CD4-positive, alpha-beta T cell (primary cell): ENCODE measurements at regions not wholly inside any gene's neighbourhood (a gene's known extent, or its start where the extent isn't known, plus 50 kb on each side); places are given as distances from the start of the nearest gene placed in this dataset.
A peak's percentile ranks its signal among the peaks of the same experiment; 100 is the strongest.

ENCODE experiments used
- ATAC-seq: fragments of 200-7000 bp; cut with Tn5 transposase; one replicate; pipeline ENCODE4 v1.10.0; 2022; ENCODE audit warnings: mild to moderate bottlenecking; ENCODE audit not compliant: poor library complexity
- CTCF ChIA-PET: fragments of 350-600 bp; sonication (Branson Sonifier 250); formaldehyde crosslinking; loops from one replicate; lab custom pipeline; 2021; ENCODE audit warnings: antibody characterized with exemption, inconsistent platforms; lab: Charles Lee
- POLR2A ChIA-PET: fragments of 350-600 bp; sonication (Branson Sonifier 250); formaldehyde crosslinking; loops from one replicate; lab custom pipeline; 2021; ENCODE audit warnings: antibody characterized with exemption, inconsistent platforms; lab: Charles Lee
- DNase-seq, 14 experiments: peaks; one replicate each; pipeline ENCODE4 v3.0.0-alpha.2; 2013 to 2020; ENCODE audit warnings: mixed read lengths in 2 of 14
- H3K27ac ChIP-seq, 2 donors: one replicate each; pipeline versions ENCODE4 v1.5.1 to v1.7.0; 2013; ENCODE audit warnings: low read length in 2 of 2, low read depth in 1 of 2, mild to moderate bottlenecking in 1 of 2
- H3K27me3 ChIP-seq, 2 experiments: 1 replicate in 1 of 2; 2 replicates in 1 of 2; pipeline versions ENCODE4 v1.6.1 to v1.7.0; 2013; ENCODE audit warnings: low read length in 2 of 2, control low read depth in 1 of 2, mild to moderate bottlenecking in 1 of 2, moderate library complexity in 1 of 2; ENCODE audit not compliant: insufficient read depth in 2 of 2, control insufficient read depth in 1 of 2
- H3K36me3 ChIP-seq: one replicate; pipeline ENCODE4 v1.6.1; 2013; ENCODE audit warnings: low read length, control low read depth; ENCODE audit not compliant: insufficient read depth
- H3K4me1 ChIP-seq: one replicate; pipeline ENCODE4 v1.6.1; 2013; ENCODE audit warnings: low read length, control low read depth; ENCODE audit not compliant: insufficient read depth
- H3K4me3 ChIP-seq: one replicate; pipeline ENCODE4 v1.5.1; 2013; ENCODE audit warnings: mild to moderate bottlenecking, low read length, moderate library complexity
- H3K9me3 ChIP-seq, 2 experiments: 1 replicate in 1 of 2; 2 replicates in 1 of 2; pipeline versions ENCODE4 v1.6.1 to v1.7.0; 2013; ENCODE audit warnings: low read length in 2 of 2, mild to moderate bottlenecking in 2 of 2, control low read depth in 1 of 2, moderate library complexity in 1 of 2; ENCODE audit not compliant: control insufficient read depth in 1 of 2, insufficient read depth in 1 of 2
- H3K27ac Mint-ChIP-seq: one replicate; pipeline ENCODE4 v1.8.0; 2020; ENCODE audit warnings: mixed read lengths
- H3K27me3 Mint-ChIP-seq: one replicate; pipeline ENCODE4 v1.8.0; 2021; ENCODE audit warnings: mixed read lengths
- H3K36me3 Mint-ChIP-seq: one replicate; pipeline ENCODE4 v1.8.0; 2021; ENCODE audit warnings: low read depth, mixed read lengths
- H3K4me1 Mint-ChIP-seq: one replicate; pipeline ENCODE4 v1.8.0; 2021; ENCODE audit warnings: low read depth, mixed read lengths
- H3K4me3 Mint-ChIP-seq: one replicate; pipeline ENCODE4 v1.8.0; 2020; ENCODE audit warnings: mild to moderate bottlenecking, mixed read lengths
- H3K9me3 Mint-ChIP-seq: one replicate; pipeline ENCODE4 v1.8.0; 2020; ENCODE audit warnings: mixed read lengths
- CTCF ChIP-seq: fragments of 200-600 bp; IDR thresholded peaks from one replicate; pipeline ENCODE4 v1.8.0; 2022; ENCODE audit warnings: antibody characterized with exemption, mild to moderate bottlenecking
- intact Hi-C, 2 experiments: fragments of 100-400 bp; cut with DNase I in 1 of 2; cut with micrococcal nuclease in 1 of 2; formaldehyde crosslinking; loops; one replicate each; pipeline versions ENCODE4 v1.15.1 to v1.9.0; 2023 to 2025; cut with DNase I, micrococcal nuclease

DNA sequence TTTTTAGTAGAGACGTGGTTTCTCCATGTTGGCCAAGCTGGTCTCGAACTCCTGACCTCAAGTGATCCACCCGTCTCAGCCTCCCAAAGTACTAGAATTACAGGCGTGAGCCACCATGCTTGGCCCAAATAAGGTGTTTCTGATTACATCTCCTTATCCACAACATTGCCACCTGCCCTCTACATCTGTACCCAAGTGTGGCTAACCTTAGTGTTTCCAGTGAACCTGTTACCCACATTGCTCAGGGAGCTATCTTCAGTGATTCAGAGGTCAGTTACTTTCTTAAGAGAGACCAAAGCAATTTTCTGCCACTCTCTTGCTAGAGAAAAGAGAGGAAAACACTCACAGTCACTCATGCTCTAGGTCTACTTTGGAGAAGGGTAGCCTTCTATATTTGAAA lies 115.0 kb upstream of the SLC39A10 start:
- ChIA-PET CTCF (no interaction called here), POLR2A (interaction anchor here (1.0 kb wide), 2 partner anchors 17 to 19 kb away, joined by 4 to 6 read pairs; no protein-coding TSS in a partner anchor)
- peaks cover 13% of the 10 kb centered on the region for H3K9me3 Mint-ChIP-seq
- H3K27ac Mint-ChIP-seq, result peak overlapping the region; percentile 6
- peaks cover 8% of the 10 kb centered on the region for H3K36me3 Mint-ChIP-seq
- ATAC-seq, result no peak
- TF ChIP-seq CTCF, result no peak
- H3K4me1 Mint-ChIP-seq, result peaks cover 62% of the 10 kb centered on the region
- H3K4me1 ChIP-seq, result peaks cover 35% of the 10 kb centered on the region
- intact Hi-C loops, result no loop called here
- peaks cover 0 to under 1% of the 10 kb centered on the region in 2 experiments for H3K9me3 ChIP-seq
- no peak overlapping the region for H3K4me3 Mint-ChIP-seq
- H3K4me3 ChIP-seq, result no peak overlapping the region
- no peaks in the 10 kb centered on the region for H3K27me3 ChIP-seq
- no peaks in the 10 kb centered on the region for H3K27me3 Mint-ChIP-seq
- no peaks in the 10 kb centered on the region for H3K36me3 ChIP-seq
- no peak overlapping the region for H3K27ac ChIP-seq
- no peak for DNase-seq

DNA sequence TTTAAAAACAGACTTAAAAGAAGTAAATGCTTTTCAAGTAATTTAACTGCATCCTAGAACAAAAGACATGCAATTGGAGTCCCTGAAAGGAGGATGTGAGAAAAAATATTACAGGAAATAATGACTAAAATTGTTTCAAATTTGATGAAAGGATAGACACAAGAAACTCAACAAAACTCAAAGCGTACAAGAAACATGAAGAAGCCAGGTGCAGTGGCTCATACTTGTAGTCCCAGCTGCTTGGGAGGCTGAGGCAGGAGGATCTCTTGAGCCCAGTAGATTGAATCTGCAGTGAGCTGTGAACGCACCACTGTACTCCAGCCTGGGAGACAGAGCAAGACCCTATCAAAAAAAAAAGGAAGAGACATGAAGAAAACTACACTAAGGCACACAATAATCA lies 118.1 kb upstream of the SLC39A10 start:
- ChIA-PET CTCF (interaction anchor here (1.3 to 1.5 kb wide), 3 partner anchors 20 to 121 kb away, joined by 3 to 6 read pairs (median 3); no protein-coding TSS in a partner anchor), POLR2A (interaction anchor here (0.6 to 1.8 kb wide), 5 partner anchors 17 to 118 kb away, joined by 3 to 6 read pairs (median 4); partner anchors contain the start of gene SLC39A10)
- Mint-ChIP-seq H3K27me3 (no peaks in the 10 kb centered on the region), H3K36me3 (peaks cover 8% of the 10 kb centered on the region), H3K4me3 (no peak overlapping the region), H3K9me3 (peaks cover 13% of the 10 kb centered on the region), H3K4me1 (peaks cover 83% of the 10 kb centered on the region), H3K27ac (peak overlapping the region; percentile 38)
- Histone ChIP-seq H3K27ac (no peak overlapping the region), H3K4me1 (peaks cover 54% of the 10 kb centered on the region), H3K4me3 (no peak overlapping the region), H3K27me3 (no peaks in the 10 kb centered on the region), H3K9me3 (no peaks in the 10 kb centered on the region), H3K36me3 (no peaks in the 10 kb centered on the region)
- DNase-seq, result no peak
- ATAC-seq, result no peak
- intact Hi-C loops, result loop anchor here (5.0 to 10.0 kb wide), 2 partner anchors 33 to 636 kb away; partner anchors contain the start of gene STK17B (in 1 of the 2)
- no peak for TF ChIP-seq CTCF

GRCh38 chr2:195537811-195538210 lies 119.2 kb upstream of the SLC39A10 start:
- H3K9me3 Mint-ChIP-seq, result peaks cover 11% of the 10 kb centered on the region
- POLR2A ChIA-PET, result interaction anchor here (0.7 to 7.8 kb wide), 7 partner anchors 23 to 121 kb away, joined by 3 to 225 read pairs (median 4); partner anchors contain the start of gene SLC39A10
- TF ChIP-seq CTCF, result no peak
- peaks cover 83% of the 10 kb centered on the region for H3K4me1 Mint-ChIP-seq
- CTCF ChIA-PET, result interaction anchor here (2.0 kb wide), 1 partner anchor 122 kb away, joined by 9 read pairs; no protein-coding TSS in a partner anchor
- ATAC-seq (no peak), DNase-seq (no peak)
- peaks cover 49% of the 10 kb centered on the region for H3K4me1 ChIP-seq
- peaks cover 8% of the 10 kb centered on the region for H3K36me3 Mint-ChIP-seq
- no peak overlapping the region for H3K27ac ChIP-seq
- H3K27me3 ChIP-seq, result no peaks in the 10 kb centered on the region
- H3K4me3 ChIP-seq, result no peak overlapping the region
- H3K27ac Mint-ChIP-seq, result peak overlapping the region; percentile 100
- H3K27me3 Mint-ChIP-seq, result no peaks in the 10 kb centered on the region
- H3K9me3 ChIP-seq, result no peaks in the 10 kb centered on the region
- intact Hi-C loops, result loop anchor here (2.0 to 10.0 kb wide), 3 partner anchors 21 to 637 kb away; partner anchors contain the start of gene STK17B (in 1 of the 2)
- H3K4me3 Mint-ChIP-seq, result no peak overlapping the region
- no peaks in the 10 kb centered on the region for H3K36me3 ChIP-seq
